Natural killer cell (primary cell): ENCODE measurements at regions not wholly inside any gene's neighbourhood (a gene's known extent, or its start where the extent isn't known, plus 50 kb on each side); places are given as distances from the start of the nearest gene placed in this dataset.

Experiments used
- ATAC-seq, 3 donors: fragments of 150-1000 bp in 2 of 3; fragments of 200-7000 bp in 1 of 3; cut with Tn5 transposase; 1 replicate in 1 of 3; 2 replicates in 2 of 3; pipeline ENCODE4 v1.10.0; 2021; ENCODE audit warnings: mild to moderate bottlenecking in 2 of 3, moderate library complexity in 2 of 3
- DNase-seq, 2 donors: peaks; one replicate each; pipeline versions ENCODE4 v3.0.0 to v3.0.0-alpha.2; 2013 to 2021; ENCODE audit warnings: mixed read lengths in 1 of 2
- H3K27ac ChIP-seq: one replicate; pipeline ENCODE4 v1.5.1; 2013; ENCODE audit warnings: mild to moderate bottlenecking, low read length
- H3K27me3 ChIP-seq: one replicate; pipeline ENCODE4 v1.6.1; 2013; ENCODE audit warnings: low read length; ENCODE audit not compliant: control insufficient read depth, insufficient read depth
- H3K36me3 ChIP-seq: one replicate; pipeline ENCODE4 v1.6.1; 2013; ENCODE audit warnings: low read length; ENCODE audit not compliant: control insufficient read depth, insufficient read depth
- H3K4me1 ChIP-seq: one replicate; pipeline ENCODE4 v1.6.1; 2013; ENCODE audit warnings: low read length; ENCODE audit not compliant: control insufficient read depth, insufficient read depth
- H3K4me3 ChIP-seq: one replicate; pipeline ENCODE4 v1.5.1; 2013; ENCODE audit warnings: low read length
- H3K9me3 ChIP-seq: one replicate; pipeline ENCODE4 v1.6.1; 2013; ENCODE audit warnings: low read length; ENCODE audit not compliant: control insufficient read depth, insufficient read depth
- H3K27ac Mint-ChIP-seq, 2 donors: one replicate each; pipeline ENCODE4 v1.8.0; 2022; ENCODE audit warnings: mild to moderate bottlenecking in 2 of 2, mixed read lengths in 2 of 2, moderate library complexity in 1 of 2
- H3K27me3 Mint-ChIP-seq, 2 donors: one replicate each; pipeline ENCODE4 v1.8.0; 2022; ENCODE audit warnings: low read depth in 2 of 2, mixed read lengths in 2 of 2
- H3K36me3 Mint-ChIP-seq: one replicate; pipeline ENCODE4 v1.8.0; 2022; ENCODE audit warnings: mixed read lengths
- H3K4me1 Mint-ChIP-seq, 2 donors: one replicate each; pipeline ENCODE4 v1.8.0; 2022; ENCODE audit warnings: mixed read lengths in 2 of 2
- H3K4me3 Mint-ChIP-seq: one replicate; pipeline ENCODE4 v1.8.0; 2022; ENCODE audit warnings: mild to moderate bottlenecking, moderate library complexity, mixed read lengths
- H3K9me3 Mint-ChIP-seq, 2 donors: one replicate each; pipeline ENCODE4 v1.8.0; 2022; ENCODE audit warnings: mixed read lengths in 2 of 2
- CTCF ChIP-seq: fragments of 200-600 bp; IDR thresholded peaks from one replicate; pipeline ENCODE4 v1.8.0; 2022; ENCODE audit warnings: antibody characterized with exemption
- WGBS: methylation state at CpG from one replicate; pipeline ENCODE4 v1.1.7; 2013; ENCODE audit warnings: missing lambda C conversion rate; ENCODE audit not compliant: insufficient coverage; 5-methylcytosine and 5-hydroxymethylcytosine counted together
- intact Hi-C: fragments of 100-400 bp; cut with micrococcal nuclease; formaldehyde crosslinking; loops from one replicate; pipeline ENCODE4 v1.14.2; 2022

- no peak for TF ChIP-seq CTCF
- Histone ChIP-seq H3K4me3 (no peak overlapping the region), H3K9me3 (no peaks in the 10 kb centered on the region), H3K27me3 (no peaks in the 10 kb centered on the region), H3K27ac (no peak overlapping the region), H3K4me1 (no peaks in the 10 kb centered on the region), H3K36me3 (no peaks in the 10 kb centered on the region)
- Mint-ChIP-seq H3K36me3 (no peaks in the 10 kb centered on the region), H3K9me3 (peaks cover 3 to 8% of the 10 kb centered on the region in 2 donors), H3K27ac (no peak overlapping the region), H3K4me1 (no peaks in the 10 kb centered on the region), H3K4me3 (no peak overlapping the region), H3K27me3 (no peaks in the 10 kb centered on the region)
- DNase-seq (no peak), ATAC-seq (no peak)
- 25% methylated on average over 2 of the region's 2 CpGs for WGBS
- intact Hi-C loops: no loop called here
These were observed 347.7 kb downstream of the TGFB2 start for GRCh38 chr1:218692808-218693207.

GRCh38 chr1:218693599-218693998, 348.5 kb downstream of the TGFB2 start:
- no peaks in the 10 kb centered on the region for H3K36me3 Mint-ChIP-seq
- H3K9me3 Mint-ChIP-seq: peaks cover 3 to 8% of the 10 kb centered on the region in 2 donors
- Histone ChIP-seq H3K27me3 (no peaks in the 10 kb centered on the region), H3K36me3 (no peaks in the 10 kb centered on the region), H3K27ac (no peak overlapping the region), H3K4me1 (no peaks in the 10 kb centered on the region), H3K4me3 (no peak overlapping the region), H3K9me3 (no peaks in the 10 kb centered on the region)
- ATAC-seq: no peak
- H3K27me3 Mint-ChIP-seq: no peaks in the 10 kb centered on the region
- DNase-seq: no peak
- no peak for TF ChIP-seq CTCF
- intact Hi-C loops: no loop called here
- H3K4me1 Mint-ChIP-seq: no peaks in the 10 kb centered on the region
- H3K4me3 Mint-ChIP-seq: no peak overlapping the region
- no peak overlapping the region for H3K27ac Mint-ChIP-seq
- WGBS: 73% methylated on average over 2 of the region's 2 CpGs

- no peak for ATAC-seq
- no peaks in the 10 kb centered on the region for H3K36me3 Mint-ChIP-seq
These were observed 348.9 kb downstream of the TGFB2 start for GRCh38 chr1:218694085-218694484.

More at GRCh38 chr1:218694085-218694484, 348.9 kb downstream of the TGFB2 start:
- H3K4me3 ChIP-seq: no peak overlapping the region
- peaks cover 5 to 9% of the 10 kb centered on the region in 2 donors for H3K9me3 Mint-ChIP-seq
- 74% methylated on average over 2 of the region's 3 CpGs for WGBS
- no peak overlapping the region for H3K27ac ChIP-seq
- no peak overlapping the region for H3K4me3 Mint-ChIP-seq
- no peaks in the 10 kb centered on the region for H3K27me3 Mint-ChIP-seq
- no peak for TF ChIP-seq CTCF
- H3K27me3 ChIP-seq: no peaks in the 10 kb centered on the region
- no peak for DNase-seq
- intact Hi-C loops: no loop called here
- no peaks in the 10 kb centered on the region for H3K4me1 Mint-ChIP-seq
- H3K9me3 ChIP-seq: no peaks in the 10 kb centered on the region
- H3K36me3 ChIP-seq: no peaks in the 10 kb centered on the region
- H3K4me1 ChIP-seq: no peaks in the 10 kb centered on the region
- H3K27ac Mint-ChIP-seq: no peak overlapping the region
